ENCODE measurements at regions not wholly inside any gene's neighbourhood (a gene's known extent, or its start where the extent isn't known, plus 50 kb on each side); places are given as distances from the start of the nearest gene placed in this dataset.

- Histone ChIP-seq H3K79me2 (no peaks in the 10 kb centered on the region), H3K9ac (no peak overlapping the region), H2AFZ (no peak overlapping the region), H3K4me2 (ENCODE audit: low read length) (no peak overlapping the region), H3K27ac (no peak overlapping the region), H3K4me3 (ENCODE audit: low read depth, low read length) (no peak overlapping the region), H3K27me3 (ENCODE audit: control insufficient read depth, insufficient read depth, low read length) (no peaks in the 10 kb centered on the region), H3K9me3 (ENCODE audit: control insufficient read depth, low read length) (no peaks in the 10 kb centered on the region), H3K36me3 (ENCODE audit: control insufficient read depth, insufficient read depth, low read length) (no peaks in the 10 kb centered on the region), H3K4me1 (no peaks in the 10 kb centered on the region)
- TF ChIP-seq CTCF (IDR thresholded peaks at IDR 0.05) = no peak
Measured at GRCh38 chr12:118574288-118574687, 197.9 kb downstream of the SUDS3 start.

GRCh38 chr12:118575730-118576129 lies 199.4 kb downstream of the SUDS3 start:
- H3K4me3 ChIP-seq (ENCODE audit: low read depth, low read length) = no peak overlapping the region
- H3K36me3 ChIP-seq (ENCODE audit: control insufficient read depth, insufficient read depth, low read length) = no peaks in the 10 kb centered on the region
- no peaks in the 10 kb centered on the region for H3K79me2 ChIP-seq
- no peak for TF ChIP-seq CTCF (IDR thresholded peaks at IDR 0.05)
- H3K27me3 ChIP-seq (ENCODE audit: control insufficient read depth, insufficient read depth, low read length) = no peaks in the 10 kb centered on the region
- H3K9ac ChIP-seq = no peak overlapping the region
- H2AFZ ChIP-seq = no peak overlapping the region
- no peak overlapping the region for H3K4me2 ChIP-seq (ENCODE audit: low read length)
- H3K4me1 ChIP-seq = no peaks in the 10 kb centered on the region
- no peaks in the 10 kb centered on the region for H3K9me3 ChIP-seq (ENCODE audit: control insufficient read depth, low read length)
- H3K27ac ChIP-seq = no peak overlapping the region

GRCh38 chr12:118581371-118581770 lies 205.0 kb downstream of the SUDS3 start:
- Histone ChIP-seq H3K4me2 (ENCODE audit: low read length) (no peak overlapping the region), H3K9me3 (ENCODE audit: control insufficient read depth, low read length) (no peaks in the 10 kb centered on the region), H3K4me3 (ENCODE audit: low read depth, low read length) (no peak overlapping the region), H3K79me2 (no peaks in the 10 kb centered on the region), H3K27me3 (ENCODE audit: control insufficient read depth, insufficient read depth, low read length) (no peaks in the 10 kb centered on the region), H2AFZ (no peak overlapping the region), H3K4me1 (no peaks in the 10 kb centered on the region), H3K27ac (no peak overlapping the region), H3K36me3 (ENCODE audit: control insufficient read depth, insufficient read depth, low read length) (no peaks in the 10 kb centered on the region), H3K9ac (no peak overlapping the region)
- no peak for TF ChIP-seq CTCF (IDR thresholded peaks at IDR 0.05)

- H3K4me3 ChIP-seq (ENCODE audit: low read depth, low read length) = no peak overlapping the region
- no peaks in the 10 kb centered on the region for H3K9me3 ChIP-seq (ENCODE audit: control insufficient read depth, low read length)
- H3K27ac ChIP-seq = no peak overlapping the region
- H3K4me1 ChIP-seq = no peaks in the 10 kb centered on the region
- H3K4me2 ChIP-seq (ENCODE audit: low read length) = no peak overlapping the region
- H3K9ac ChIP-seq = no peak overlapping the region
- no peaks in the 10 kb centered on the region for H3K27me3 ChIP-seq (ENCODE audit: control insufficient read depth, insufficient read depth, low read length)
- H3K36me3 ChIP-seq (ENCODE audit: control insufficient read depth, insufficient read depth, low read length) = no peaks in the 10 kb centered on the region
- no peak for TF ChIP-seq CTCF (IDR thresholded peaks at IDR 0.05)
- H2AFZ ChIP-seq = no peak overlapping the region
- no peaks in the 10 kb centered on the region for H3K79me2 ChIP-seq
Measured at GRCh38 chr12:118582863-118583262, 206.5 kb downstream of the SUDS3 start.

GRCh38 chr12:118586433-118586832 lies 210.1 kb downstream of the SUDS3 start:
- no peaks in the 10 kb centered on the region for H3K9me3 ChIP-seq (ENCODE audit: control insufficient read depth, low read length)
- no peak overlapping the region for H2AFZ ChIP-seq
- no peaks in the 10 kb centered on the region for H3K27me3 ChIP-seq (ENCODE audit: control insufficient read depth, insufficient read depth, low read length)
- no peaks in the 10 kb centered on the region for H3K79me2 ChIP-seq
- H3K4me1 ChIP-seq = no peaks in the 10 kb centered on the region
- H3K4me3 ChIP-seq (ENCODE audit: low read depth, low read length) = no peak overlapping the region
- no peak for TF ChIP-seq CTCF (IDR thresholded peaks at IDR 0.05)
- no peaks in the 10 kb centered on the region for H3K36me3 ChIP-seq (ENCODE audit: control insufficient read depth, insufficient read depth, low read length)
- H3K4me2 ChIP-seq (ENCODE audit: low read length) = no peak overlapping the region
- H3K9ac ChIP-seq = no peak overlapping the region
- no peak overlapping the region for H3K27ac ChIP-seq
